Osteoblast (primary cell): ENCODE measurements at regions not wholly inside any gene's neighbourhood (a gene's known extent, or its start where the extent isn't known, plus 50 kb on each side); places are given as distances from the start of the nearest gene placed in this dataset.

Experiments
- DNase-seq: peaks from one replicate; pipeline ENCODE4 v3.0.0; 2011; ENCODE audit warnings: low spot score, mixed read lengths; ENCODE audit not compliant: insufficient read length; ENCODE audit errors: missing footprints
- H2AFZ ChIP-seq: 2 replicates; pipeline ENCODE4 v1.6.0; 2011; ENCODE audit warnings: mild to moderate bottlenecking, low read length
- H3K27ac ChIP-seq: 2 replicates; pipeline ENCODE4 v1.5.1; 2011; ENCODE audit warnings: mild to moderate bottlenecking, low read depth, low read length, moderate library complexity
- H3K27me3 ChIP-seq: 2 replicates; pipeline ENCODE4 v1.6.0; 2012; ENCODE audit warnings: mild to moderate bottlenecking, control low read depth, inconsistent platforms, low read length, moderate library complexity; ENCODE audit not compliant: insufficient read depth
- H3K36me3 ChIP-seq: 2 replicates; pipeline ENCODE4 v1.5.1; 2011; ENCODE audit warnings: mild to moderate bottlenecking, low read length, control low read depth, moderate library complexity; ENCODE audit not compliant: insufficient read depth
- H3K4me1 ChIP-seq: 2 replicates; pipeline ENCODE4 v1.5.1; 2011; ENCODE audit warnings: mild to moderate bottlenecking, low read length, control low read depth, moderate library complexity; ENCODE audit not compliant: insufficient read depth
- H3K4me2 ChIP-seq: 2 replicates; pipeline ENCODE4 v1.6.0; 2011; ENCODE audit warnings: mild to moderate bottlenecking, low read length; ENCODE audit not compliant: insufficient read depth
- H3K4me3 ChIP-seq: fragments of 200-600 bp; sonication (generic); 3 replicates; pipeline ENCODE4 v1.5.1; 2012; ENCODE audit warnings: mild to moderate bottlenecking, low read length, inconsistent platforms; ENCODE audit not compliant: insufficient read depth
- H3K79me2 ChIP-seq: 2 replicates; pipeline ENCODE4 v1.6.0; 2012; ENCODE audit warnings: mild to moderate bottlenecking, low read length, control low read depth, inconsistent platforms; ENCODE audit not compliant: insufficient read depth
- H3K9me3 ChIP-seq: 2 replicates; pipeline ENCODE4 v1.5.1; 2011; ENCODE audit warnings: low read depth, low read length, control low read depth
- H4K20me1 ChIP-seq: 2 replicates; pipeline ENCODE4 v1.6.0; 2012; ENCODE audit warnings: mild to moderate bottlenecking, low read length, control low read depth; ENCODE audit not compliant: insufficient read depth
- CTCF ChIP-seq: IDR thresholded peaks from 2 replicates; pipeline ENCODE4 v1.5.1; 2011; ENCODE audit warnings: mild to moderate bottlenecking, low read depth, low read length, moderate library complexity; ENCODE audit errors: extremely low read depth

GRCh38 chr18:47341678-47342077 lies 90.2 kb upstream of the SKOR2 start:
- no peak for DNase-seq
- no peaks in the 10 kb centered on the region for H3K4me1 ChIP-seq
- H3K27ac ChIP-seq: no peak overlapping the region
- H3K4me3 ChIP-seq: no peak overlapping the region
- H4K20me1 ChIP-seq: no peaks in the 10 kb centered on the region
- H3K9me3 ChIP-seq: no peaks in the 10 kb centered on the region
- TF ChIP-seq CTCF: no peak
- no peak overlapping the region for H2AFZ ChIP-seq
- H3K27me3 ChIP-seq: no peaks in the 10 kb centered on the region
- H3K36me3 ChIP-seq: no peaks in the 10 kb centered on the region
- H3K79me2 ChIP-seq: no peaks in the 10 kb centered on the region
- H3K4me2 ChIP-seq: no peak overlapping the region

- no peak for DNase-seq
- Histone ChIP-seq H3K36me3 (no peaks in the 10 kb centered on the region), H3K4me1 (no peaks in the 10 kb centered on the region), H3K9me3 (no peaks in the 10 kb centered on the region), H3K27me3 (no peaks in the 10 kb centered on the region), H3K4me3 (no peak overlapping the region), H3K4me2 (no peak overlapping the region), H3K27ac (no peak overlapping the region), H3K79me2 (no peaks in the 10 kb centered on the region), H2AFZ (no peak overlapping the region), H4K20me1 (no peaks in the 10 kb centered on the region)
- TF ChIP-seq CTCF: no peak
Measured at GRCh38 chr18:47334966-47335365, 83.5 kb upstream of the SKOR2 start.

GRCh38 chr18:47333926-47334635 lies 82.6 kb upstream of the SKOR2 start:
- Histone ChIP-seq H3K4me1 (no peaks in the 10 kb centered on the region), H3K27ac (no peak overlapping the region), H2AFZ (no peak overlapping the region), H3K9me3 (no peaks in the 10 kb centered on the region), H3K36me3 (no peaks in the 10 kb centered on the region), H3K27me3 (no peaks in the 10 kb centered on the region), H3K79me2 (no peaks in the 10 kb centered on the region), H3K4me2 (no peak overlapping the region), H4K20me1 (no peaks in the 10 kb centered on the region), H3K4me3 (no peak overlapping the region)
- no peak for DNase-seq
- no peak for TF ChIP-seq CTCF

GRCh38 chr18:47331641-47332040 lies 80.2 kb upstream of the SKOR2 start:
- H3K4me1 ChIP-seq: no peaks in the 10 kb centered on the region
- TF ChIP-seq CTCF: no peak
- H3K27ac ChIP-seq: no peak overlapping the region
- H3K27me3 ChIP-seq: no peaks in the 10 kb centered on the region
- no peaks in the 10 kb centered on the region for H4K20me1 ChIP-seq
- no peak overlapping the region for H2AFZ ChIP-seq
- no peak overlapping the region for H3K4me2 ChIP-seq
- no peaks in the 10 kb centered on the region for H3K9me3 ChIP-seq
- H3K36me3 ChIP-seq: no peaks in the 10 kb centered on the region
- H3K4me3 ChIP-seq: no peak overlapping the region
- DNase-seq: peak; percentile 25
- no peaks in the 10 kb centered on the region for H3K79me2 ChIP-seq
